ENCODE measurements at regions not wholly inside any gene's neighbourhood (a gene's known extent, or its start where the extent isn't known, plus 50 kb on each side); places are given as distances from the start of the nearest gene placed in this dataset.
"Not testable (repeated sequence)": the region's sequence is repeated elsewhere in the genome, so short reads cannot be mapped to it uniquely, and the experiment has no call there.

- DNase-seq, result no peak
These were observed 78.3 kb upstream of the ZNF280D start for GRCh38 chr15:56811586-56811985.

GRCh38 chr15:56808160-56808559 is 74.9 kb upstream of the ZNF280D start:
- no peak for DNase-seq

- no peak for DNase-seq
These were observed 72.8 kb upstream of the ZNF280D start for GRCh38 chr15:56806148-56806536.

DNA sequence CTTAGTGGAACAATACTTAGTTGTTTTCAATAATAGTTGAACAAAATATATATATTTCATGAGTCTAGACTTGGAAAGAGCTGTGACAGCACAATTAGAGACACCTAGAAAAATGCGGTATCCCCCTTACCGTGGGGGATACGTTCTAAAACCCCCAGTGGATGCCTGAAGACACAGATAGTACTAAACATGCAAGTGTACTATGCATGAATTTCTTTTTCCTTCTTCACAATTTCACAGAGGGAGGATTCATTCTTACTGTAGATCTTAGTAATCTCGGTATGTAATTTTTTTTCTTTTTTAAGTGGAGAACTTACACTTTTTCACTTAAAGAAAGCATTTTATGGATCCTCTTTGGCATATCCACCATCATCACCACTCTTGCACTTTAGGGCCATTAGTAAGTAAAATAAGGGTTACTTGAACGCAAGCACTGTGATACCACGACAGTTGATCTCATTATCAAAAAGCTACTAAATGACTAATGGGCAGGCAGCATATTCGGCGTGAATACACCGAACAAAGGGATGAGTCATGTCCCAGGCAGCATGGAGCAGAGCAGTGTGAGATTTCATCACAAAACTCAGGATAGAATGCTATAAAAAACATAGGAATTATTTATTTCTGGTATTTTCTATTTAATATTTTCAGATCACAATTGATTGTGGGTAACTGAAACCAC is 72.3 kb upstream of the ZNF280D start:
- no peak for DNase-seq

- peak; percentile 78 for DNase-seq
These were observed 71.6 kb upstream of the ZNF280D start for GRCh38 chr15:56804938-56805337.

GRCh38 chr15:56804279-56804678 is 71.0 kb upstream of the ZNF280D start:
- no peak for DNase-seq

GRCh38 chr15:56802161-56802560 is 68.9 kb upstream of the ZNF280D start:
- DNase-seq, result no peak

- no peak for DNase-seq
These were observed 65.3 kb upstream of the ZNF280D start for GRCh38 chr15:56798639-56799038.

GRCh38 chr15:56797720-56798275 is 64.5 kb upstream of the ZNF280D start:
- no peak for DNase-seq

- DNase-seq, result peak; percentile 41
These were observed 62.2 kb upstream of the ZNF280D start for GRCh38 chr15:56795502-56795901.

DNA sequence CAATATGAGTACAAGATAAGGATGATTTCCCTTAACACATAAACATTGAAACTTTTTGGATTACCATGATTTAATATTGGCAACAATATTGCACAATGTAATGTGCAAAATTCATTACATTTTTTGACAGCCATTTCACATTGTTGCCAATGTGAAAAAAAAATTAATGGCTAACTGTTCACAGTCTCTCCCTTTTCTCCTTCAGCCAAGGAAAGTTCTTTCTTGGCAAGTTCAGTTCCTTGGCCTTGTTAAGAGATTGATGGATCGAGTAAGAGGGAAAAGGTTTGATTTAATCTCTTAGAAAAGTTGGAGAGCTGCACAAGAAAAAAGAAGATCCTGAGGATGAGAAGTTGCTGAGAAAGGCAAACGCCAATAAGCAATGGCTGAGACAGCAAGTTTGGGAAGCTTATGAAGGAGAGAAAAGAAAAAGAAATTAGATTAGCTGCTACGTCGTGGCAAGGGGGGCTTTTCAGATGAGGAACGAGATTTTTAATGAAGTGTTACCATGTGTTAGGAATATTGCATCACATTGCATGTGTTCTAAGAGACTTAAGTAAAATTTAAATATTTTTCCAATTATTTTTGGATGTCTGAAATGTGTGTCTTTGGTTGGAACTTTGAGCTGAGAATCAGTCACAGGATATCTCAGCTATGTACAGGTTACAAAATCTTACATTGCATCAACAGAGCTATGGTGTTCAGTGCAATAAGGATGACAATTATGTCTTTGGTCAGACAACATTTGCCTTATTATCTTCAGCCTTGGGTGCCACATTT is 61.4 kb upstream of the ZNF280D start:
- DNase-seq, result peak; percentile 78

DNA sequence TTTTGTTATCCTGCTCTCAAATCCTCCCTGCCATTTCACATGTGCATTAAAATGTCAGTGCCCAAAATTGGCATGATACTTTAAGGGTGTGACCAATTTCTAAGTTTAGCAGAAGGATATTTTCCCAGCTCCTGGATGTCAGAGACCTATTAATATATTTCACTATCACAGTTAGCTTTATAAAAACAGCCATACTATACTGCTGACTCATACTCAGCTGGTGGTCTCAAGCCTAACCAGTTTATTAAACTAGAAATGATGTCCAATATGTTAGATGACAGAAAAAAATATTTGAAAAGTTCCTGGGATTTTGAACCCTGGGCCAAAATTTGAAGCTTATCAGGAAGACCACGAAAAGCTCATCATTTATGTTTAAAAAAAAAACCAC is 60.9 kb upstream of the ZNF280D start:
- no peak for DNase-seq

GRCh38 chr15:56792211-56792610 is 58.9 kb upstream of the ZNF280D start:
- no peak for DNase-seq

DNA sequence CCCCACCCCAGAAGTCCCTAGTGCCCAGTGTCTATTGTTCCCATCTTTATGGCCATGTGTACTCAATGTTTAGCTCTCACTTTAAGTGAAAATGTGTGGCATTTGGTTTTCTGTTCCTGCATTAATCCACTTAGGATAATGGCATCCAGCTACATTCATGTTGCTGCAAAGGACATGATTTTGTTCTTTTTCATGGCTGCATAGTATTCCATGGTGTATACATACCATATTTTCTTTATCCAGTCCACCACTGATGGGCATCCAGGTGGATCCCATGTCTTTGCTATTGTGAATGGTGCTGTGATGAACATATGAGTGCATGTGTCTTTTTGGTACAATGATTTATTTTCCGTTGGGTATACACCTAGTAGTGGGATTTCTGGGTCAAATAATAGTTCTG is 58.2 kb upstream of the ZNF280D start:
- DNase-seq, result not testable (repeated sequence)

DNA sequence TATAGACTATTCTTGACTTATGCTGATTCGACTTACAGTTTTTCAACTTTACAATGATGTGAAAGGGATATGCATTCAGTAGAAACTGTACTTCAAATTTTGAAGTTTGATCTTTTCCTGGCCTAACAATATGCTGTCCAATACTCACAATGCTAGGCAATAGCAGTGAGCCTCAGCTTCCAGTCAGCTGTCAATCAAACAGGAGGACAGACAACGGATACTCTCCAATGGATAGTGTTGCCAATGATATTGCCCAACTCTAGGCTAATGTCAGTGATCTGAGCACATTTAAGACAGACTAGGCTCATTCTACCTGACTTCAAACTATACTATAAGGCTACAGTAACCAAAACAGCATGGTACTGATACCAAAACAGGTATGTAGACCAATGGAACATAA is 55.0 kb upstream of the ZNF280D start:
- no peak for DNase-seq

DNA sequence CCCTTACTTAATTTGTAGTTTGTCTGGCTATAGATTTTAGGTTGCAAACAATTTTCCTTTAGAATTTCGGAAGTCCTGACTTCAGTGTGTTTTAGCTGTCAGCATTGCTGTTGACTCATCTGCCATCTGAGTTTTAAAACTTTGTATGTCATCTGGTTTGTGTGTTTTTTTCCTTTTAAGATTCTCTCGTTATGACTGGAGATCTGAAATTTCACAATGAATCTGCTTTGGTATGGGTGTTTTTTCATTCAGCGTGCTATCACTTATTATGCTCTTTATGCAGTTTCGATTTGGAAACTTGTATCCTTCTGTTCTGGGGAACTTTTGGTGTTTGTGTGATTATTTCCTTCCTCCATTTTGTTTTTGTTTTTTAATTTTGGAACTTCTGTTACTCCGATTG is 53.7 kb upstream of the ZNF280D start:
- DNase-seq, result no peak

DNA sequence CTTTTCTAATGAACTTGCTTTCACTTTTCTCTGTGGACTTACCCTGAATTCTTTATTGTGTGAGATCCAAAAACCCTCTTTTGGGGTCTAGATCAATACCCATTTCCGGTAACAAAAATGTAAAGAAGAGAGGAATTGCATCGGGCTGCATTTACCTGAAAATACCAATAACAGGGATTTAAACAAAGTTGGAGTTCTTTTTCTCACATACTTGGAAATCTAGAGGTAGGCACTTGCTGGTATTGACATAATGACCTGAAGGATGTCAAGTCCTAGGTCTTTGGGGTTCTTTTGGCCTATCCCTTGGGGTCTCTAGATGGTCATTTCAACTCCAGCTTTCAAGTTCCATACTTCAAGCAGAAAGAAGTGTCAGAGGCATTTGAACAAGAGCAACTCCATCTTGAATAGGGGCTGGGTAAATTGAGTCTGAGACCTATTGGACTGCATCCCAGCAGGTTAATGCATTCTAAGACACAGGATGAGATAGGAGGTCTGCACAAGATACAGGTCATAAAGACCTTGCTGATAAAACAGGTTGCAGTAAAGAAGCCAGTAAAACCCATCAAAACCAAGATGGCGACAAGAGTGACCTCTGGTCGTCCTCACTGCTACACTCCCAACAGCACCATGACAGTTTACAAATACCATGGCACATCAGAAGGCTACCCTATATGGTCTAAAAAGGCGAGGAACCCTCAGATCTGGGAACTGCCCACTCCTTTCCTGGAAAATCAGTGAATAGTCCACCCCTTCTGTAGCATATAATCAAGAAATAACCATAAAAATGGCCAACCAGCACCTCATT is 50.8 kb upstream of the ZNF280D start:
- DNase-seq, result no peak

GRCh38 chr15:56783156-56783856 is 50.0 kb upstream of the ZNF280D start:
- no peak for DNase-seq

Measured in muscle of arm (tissue), 1 donor.